Vagina (tissue), 2 donors: ENCODE measurements at regions not wholly inside any gene's neighbourhood (a gene's known extent, or its start where the extent isn't known, plus 50 kb on each side); places are given as distances from the start of the nearest gene placed in this dataset.

Source experiments
- DNase-seq, 2 donors: peaks; one replicate each; pipeline ENCODE4 v3.0.0-alpha.2; 2017; ENCODE audit errors: extremely low spot score in 2 of 2
- H3K27ac ChIP-seq: fragments of 200-600 bp; sonication (generic); one replicate; pipeline ENCODE4 v1.5.1; 2019
- H3K27me3 ChIP-seq: fragments of 200-600 bp; sonication (generic); one replicate; pipeline ENCODE4 v1.5.1; 2019
- H3K36me3 ChIP-seq, 2 donors: fragments of 200-600 bp; sonication (generic); one replicate each; pipeline ENCODE4 v1.5.1; 2017 to 2019
- H3K4me1 ChIP-seq: fragments of 200-600 bp; sonication (generic); one replicate; pipeline ENCODE4 v1.5.1; 2019
- H3K4me3 ChIP-seq, 2 donors: fragments of 200-600 bp; sonication (generic); 1 replicate in 1 of 2; 2 replicates in 1 of 2; pipeline ENCODE4 v1.5.1; 2016 to 2019
- H3K9me3 ChIP-seq: fragments of 200-600 bp; sonication (generic); one replicate; pipeline ENCODE4 v1.5.1; 2019
- CTCF ChIP-seq, 3 experiments: fragments of 450-650 bp in 2 of 3; fragments of 200-600 bp in 1 of 3; sonication (generic) in 1 of 3; IDR thresholded peaks; one replicate each; pipeline ENCODE4 v1.5.1; 2017 to 2019; ENCODE audit warnings: antibody characterized with exemption in 3 of 3, mild to moderate bottlenecking in 2 of 3, moderate library complexity in 2 of 3
- POLR2A ChIP-seq, 2 donors: fragments of 450-650 bp; IDR thresholded peaks; one replicate each; pipeline ENCODE4 v1.6.1; 2017; ENCODE audit warnings: antibody characterized with exemption in 2 of 2, mild to moderate bottlenecking in 2 of 2, moderate library complexity in 2 of 2
- POLR2AphosphoS5 ChIP-seq, 2 donors: sonication (generic); formaldehyde crosslinking; IDR thresholded peaks; one replicate each; pipeline ENCODE4 v1.9.0; 2017; ENCODE audit warnings: antibody characterized with exemption in 2 of 2, mild to moderate bottlenecking in 2 of 2, low read depth in 1 of 2; ENCODE audit not compliant: insufficient read depth in 1 of 2
- intact Hi-C: fragments of 100-400 bp; cut with DNase I; formaldehyde crosslinking; loops from one replicate; pipeline ENCODE4 v1.15.1; 2023

- H3K4me1 ChIP-seq = no peaks in the 10 kb centered on the region
- no peak for DNase-seq
- H3K27ac ChIP-seq = no peak overlapping the region
- no peak for TF ChIP-seq POLR2A (IDR thresholded peaks at IDR 0.05)
- TF ChIP-seq CTCF (IDR thresholded peaks at IDR 0.05) = no peak
- TF ChIP-seq POLR2AphosphoS5 (IDR thresholded peaks at IDR 0.05; ENCODE audit: insufficient read depth in 1 of 2, low read depth in 1 of 2) = no peak
- intact Hi-C loops = no loop called here
- H3K9me3 ChIP-seq = no peaks in the 10 kb centered on the region
- no peaks in the 10 kb centered on the region for H3K27me3 ChIP-seq
- H3K4me3 ChIP-seq = no peak overlapping the region
- H3K36me3 ChIP-seq = no peaks in the 10 kb centered on the region
Measured at GRCh38 chr10:118392761-118393160, 50.6 kb upstream of the FAM204A start.
